H1 (cell line): ENCODE measurements at regions not wholly inside any gene's neighbourhood (a gene's known extent, or its start where the extent isn't known, plus 50 kb on each side); places are given as distances from the start of the nearest gene placed in this dataset.

Experiments used
- CTCF ChIA-PET: fragments of 300-600 bp; sonication (Branson Sonifier 250); formaldehyde crosslinking; loops from one replicate; lab custom pipeline; 2021; ENCODE audit not compliant: partially characterized antibody; lab: Charles Lee
- POLR2A ChIA-PET: fragments of 300-600 bp; sonication (Branson Sonifier 250); formaldehyde crosslinking; loops from one replicate; lab custom pipeline; 2021; ENCODE audit warnings: inconsistent platforms; ENCODE audit not compliant: partially characterized antibody; lab: Charles Lee
- DNase-seq, 2 experiments: peaks; one replicate each; pipeline versions ENCODE4 v3.0.0 to v3.0.0-alpha.2; 2010 to 2022; ENCODE audit warnings: low spot score in 2 of 2, low read depth in 1 of 2, mixed read lengths in 1 of 2
- FAIRE-seq: peaks from 2 replicates; lab custom pipeline; 2011; peaks lifted over from hg19 to GRCh38; lab: Jason Lieb, UNC
- H2AFZ ChIP-seq: 2 replicates; pipeline ENCODE4 v1.8.1; 2012; ENCODE audit warnings: low read length, inconsistent platforms
- H2AK5ac ChIP-seq: 2 replicates; pipeline ENCODE4 v1.6.1; 2013; ENCODE audit warnings: low read depth, low read length
- H2BK120ac ChIP-seq: replicated peaks from 2 replicates; pipeline ENCODE3; 2013; ENCODE audit warnings: low read depth, low read length, inconsistent platforms
- H2BK12ac ChIP-seq: 2 replicates; pipeline ENCODE4 v1.6.1; 2013; ENCODE audit warnings: low read depth, low read length
- H2BK15ac ChIP-seq: 2 replicates; pipeline ENCODE4 v1.6.1; 2013; ENCODE audit warnings: low read length
- H2BK20ac ChIP-seq: 2 replicates; pipeline ENCODE4 v1.6.1; 2013; ENCODE audit warnings: low read length
- H2BK5ac ChIP-seq: 2 replicates; pipeline ENCODE4 v1.6.1; 2013; ENCODE audit warnings: low read depth, low read length
- H3K14ac ChIP-seq: 2 replicates; pipeline ENCODE4 v1.6.1; 2013; ENCODE audit warnings: inconsistent platforms; ENCODE audit not compliant: insufficient read length
- H3K18ac ChIP-seq: 2 replicates; pipeline ENCODE4 v1.6.1; 2013; ENCODE audit warnings: low read length; ENCODE audit errors: extremely low read depth
- H3K23ac ChIP-seq: 2 replicates; pipeline ENCODE4 v1.6.1; 2013; ENCODE audit warnings: inconsistent platforms; ENCODE audit not compliant: insufficient read length
- H3K23me2 ChIP-seq: 2 replicates; pipeline ENCODE4 v1.6.1; 2013; ENCODE audit warnings: low read depth, low read length
- H3K27ac ChIP-seq: 2 replicates; pipeline ENCODE4 v1.6.1; 2011; ENCODE audit warnings: low read depth, low read length, inconsistent platforms
- H3K27me3 ChIP-seq, 4 experiments: replicated peaks in 1 of 4; 1 replicate in 1 of 4; 2 replicates in 3 of 4; pipeline versions ENCODE4 v1.6.1 to v1.8.1; 2011 to 2013; ENCODE audit warnings: low read length in 3 of 4, mild to moderate bottlenecking in 3 of 4, inconsistent platforms in 2 of 4, mixed read lengths in 2 of 4, moderate library complexity in 1 of 4; ENCODE audit not compliant: control insufficient read depth in 3 of 4, insufficient read depth in 3 of 4; ENCODE audit errors: extremely low read depth in 1 of 4
- H3K36me3 ChIP-seq, 4 experiments: 2 replicates each; pipeline versions ENCODE4 v1.6.1 to v1.8.1; 2011 to 2013; ENCODE audit warnings: mild to moderate bottlenecking in 4 of 4, low read length in 3 of 4, moderate library complexity in 2 of 4, control low read depth in 1 of 4, inconsistent platforms in 1 of 4; ENCODE audit not compliant: insufficient read depth in 4 of 4, control insufficient read depth in 2 of 4
- H3K4ac ChIP-seq: replicated peaks from 2 replicates; pipeline ENCODE3; 2013; ENCODE audit warnings: low read length, low read depth, mixed read lengths, inconsistent platforms; ENCODE audit not compliant: insufficient read length
- H3K4me1 ChIP-seq, 4 experiments: replicated peaks in 1 of 4; 1 replicate in 1 of 4; 2 replicates in 3 of 4; pipeline versions ENCODE4 v1.6.1 to v1.8.1; 2011 to 2013; ENCODE audit warnings: low read length in 3 of 4, inconsistent platforms in 2 of 4, mixed read lengths in 1 of 4; ENCODE audit not compliant: insufficient read depth in 4 of 4, control insufficient read depth in 3 of 4
- H3K4me2 ChIP-seq, 2 experiments: 2 replicates each; pipeline versions ENCODE4 v1.6.1 to v1.8.1; 2011 to 2013; ENCODE audit warnings: low read depth in 2 of 2, low read length in 2 of 2, control low read depth in 1 of 2, inconsistent platforms in 1 of 2, mild to moderate bottlenecking in 1 of 2; ENCODE audit not compliant: insufficient read depth in 1 of 2
- H3K4me3 ChIP-seq, 4 experiments: fragments of 200-600, 300-600 bp in 1 of 4; sonication (generic), shearing (Covaris generic), sonication (Bioruptor Twin) in 1 of 4; 2 replicates each; pipeline versions ENCODE4 v1.5.1 to v1.8.1; 2011 to 2016; ENCODE audit warnings: low read length in 4 of 4, low read depth in 3 of 4, control low read depth in 2 of 4, inconsistent platforms in 2 of 4, mild to moderate bottlenecking in 2 of 4, mixed read lengths in 1 of 4, moderate library complexity in 1 of 4; ENCODE audit not compliant: insufficient read depth in 2 of 4; ENCODE audit errors: extremely low read depth in 1 of 4
- H3K56ac ChIP-seq: replicated peaks from 2 replicates; pipeline ENCODE3; 2013; ENCODE audit warnings: low read depth, mild to moderate bottlenecking, mixed read lengths, low read length, inconsistent platforms; ENCODE audit not compliant: insufficient read length
- H3K79me1 ChIP-seq: 2 replicates; pipeline ENCODE4 v1.6.1; 2013; ENCODE audit warnings: low read depth, low read length, control low read depth
- H3K79me2 ChIP-seq, 2 experiments: 2 replicates each; pipeline versions ENCODE4 v1.6.1 to v1.8.1; 2012 to 2013; ENCODE audit warnings: low read length in 2 of 2, mild to moderate bottlenecking in 2 of 2, inconsistent platforms in 1 of 2; ENCODE audit not compliant: insufficient read depth in 2 of 2, control insufficient read depth in 1 of 2
- H3K9ac ChIP-seq, 4 experiments: replicated peaks in 1 of 4; 1 replicate in 1 of 4; 2 replicates in 3 of 4; pipeline versions ENCODE4 v1.6.1 to v1.8.1; 2011 to 2013; ENCODE audit warnings: low read depth in 3 of 4, low read length in 3 of 4, control low read depth in 2 of 4, mild to moderate bottlenecking in 2 of 4, moderate library complexity in 2 of 4, inconsistent platforms in 1 of 4; ENCODE audit errors: extremely low read depth in 1 of 4
- H3K9me3 ChIP-seq, 2 experiments: 2 replicates each; pipeline versions ENCODE4 v1.6.1 to v1.8.1; 2012 to 2013; ENCODE audit warnings: mild to moderate bottlenecking in 2 of 2, moderate library complexity in 2 of 2, control low read depth in 1 of 2, inconsistent platforms in 1 of 2, low read depth in 1 of 2, low read length in 1 of 2, mixed read lengths in 1 of 2; ENCODE audit not compliant: insufficient read depth in 2 of 2
- H4K20me1 ChIP-seq, 2 experiments: replicated peaks in 1 of 2; 2 replicates each; pipeline versions ENCODE3 to v1.8.1; 2011 to 2013; ENCODE audit warnings: inconsistent platforms in 2 of 2, low read length in 2 of 2, mild to moderate bottlenecking in 1 of 2; ENCODE audit not compliant: insufficient read depth in 2 of 2, control insufficient read depth in 1 of 2
- H4K5ac ChIP-seq: 2 replicates; pipeline ENCODE4 v1.6.1; 2013; ENCODE audit warnings: low read length, low read depth, mixed read lengths, inconsistent platforms; ENCODE audit not compliant: insufficient read length
- H4K8ac ChIP-seq: 2 replicates; pipeline ENCODE4 v1.8.0; 2013; ENCODE audit warnings: mild to moderate bottlenecking, moderate library complexity, low read length, inconsistent platforms; ENCODE audit not compliant: insufficient read depth; ENCODE audit errors: extremely low read depth
- H4K91ac ChIP-seq: replicated peaks from 2 replicates; pipeline ENCODE3; 2013; ENCODE audit warnings: low read length, mixed read lengths, inconsistent platforms; ENCODE audit not compliant: insufficient read length
- BCL11A ChIP-seq, 2 experiments: IDR thresholded peaks; one replicate each; pipeline ENCODE4 v1.6.1; 2011; ENCODE audit warnings: low read depth in 2 of 2, low read length in 2 of 2, mild to moderate bottlenecking in 2 of 2
- CTBP2 ChIP-seq: IDR thresholded peaks from 2 replicates; pipeline ENCODE4 v1.7.0; 2011; ENCODE audit warnings: borderline replicate concordance, mild to moderate bottlenecking, moderate library complexity, mixed read lengths, low read length; ENCODE audit not compliant: insufficient read depth, insufficient read length
- EP300 ChIP-seq, 2 experiments: IDR thresholded peaks; 1 replicate in 1 of 2; 2 replicates in 1 of 2; pipeline ENCODE4 v1.6.1; 2011 to 2012; ENCODE audit warnings: low read depth in 2 of 2, low read length in 2 of 2, mild to moderate bottlenecking in 2 of 2, borderline replicate concordance in 1 of 2, inconsistent platforms in 1 of 2, moderate library complexity in 1 of 2
- EZH2 ChIP-seq: fragments of 200-600 bp; sonication (generic); IDR thresholded peaks from 2 replicates; pipeline ENCODE4 v1.7.1; 2012; ENCODE audit warnings: low read depth, mild to moderate bottlenecking, moderate library complexity, low read length, inconsistent platforms; ENCODE audit not compliant: severe bottlenecking
- FOSL1 ChIP-seq: IDR thresholded peaks from 2 replicates; pipeline ENCODE4 v1.6.1; 2011; ENCODE audit warnings: mild to moderate bottlenecking, low read depth, low read length, moderate library complexity; ENCODE audit not compliant: insufficient read depth
- JUN ChIP-seq: IDR thresholded peaks from 2 replicates; pipeline ENCODE4 v1.6.1; 2011; ENCODE audit warnings: low read depth, mild to moderate bottlenecking, improper control_type of control experiment, low read length
- SAP30 ChIP-seq: fragments of 300-600 bp; sonication (generic); IDR thresholded peaks from 2 replicates; pipeline ENCODE4 v1.7.1; 2012; ENCODE audit warnings: low read length, moderate library complexity, mild to moderate bottlenecking, inconsistent platforms; ENCODE audit not compliant: insufficient read depth, insufficient replicate concordance
- TBP ChIP-seq: IDR thresholded peaks from 2 replicates; pipeline ENCODE4 v1.6.1; 2011; ENCODE audit warnings: low read depth, low read length, improper control_type of control experiment
- TEAD4 ChIP-seq: IDR thresholded peaks from 2 replicates; pipeline ENCODE4 v1.6.1; 2012; ENCODE audit warnings: low read depth, low read length, inconsistent platforms, mixed read lengths
- WGBS, 2 experiments: shearing (Covaris generic) in 1 of 2; methylation state at CpG; one replicate each; pipeline versions ENCODE4 v1.1.6 to v1.1.7; 2013 to 2015; ENCODE audit warnings: low lambda C conversion rate in 2 of 2, mixed read lengths in 2 of 2, inconsistent platforms in 1 of 2, low coverage in 1 of 2, missing lambda C conversion rate in 1 of 2; ENCODE audit not compliant: insufficient replicate concordance in 2 of 2, insufficient coverage in 1 of 2, insufficient read length in 1 of 2; ENCODE audit errors: extremely low coverage in 1 of 2, missing lambda C conversion rate in 1 of 2; 5-methylcytosine and 5-hydroxymethylcytosine counted together
- TF ChIP-seq, protein P1 (sequence below): IDR thresholded peaks from 2 replicates; pipeline ENCODE4 v1.6.1; 2012; ENCODE audit warnings: inconsistent platforms

DNA sequence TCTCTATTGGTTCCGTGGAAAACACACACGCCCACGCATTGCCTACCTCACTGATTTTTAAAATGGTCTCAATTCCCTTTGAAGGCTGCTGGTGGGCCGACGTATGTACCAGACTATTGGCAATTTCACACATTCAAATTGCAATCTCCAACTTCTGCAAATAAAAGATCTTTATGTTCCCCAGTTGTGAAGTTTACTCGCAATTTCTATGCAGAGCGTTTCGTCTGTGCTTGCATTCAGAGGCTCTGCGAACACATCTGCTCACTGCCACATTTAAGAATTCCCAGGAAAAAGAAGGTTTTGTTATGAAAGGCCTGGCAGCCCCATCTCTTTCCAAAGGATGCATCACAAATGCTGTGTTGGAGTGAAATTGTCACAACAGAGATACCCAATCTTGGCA, 288.0 kb upstream of the KAZN start:
- no peak overlapping the region for H4K91ac ChIP-seq
- ChIA-PET CTCF (no interaction called here), POLR2A (no interaction called here)
- TF ChIP-seq SAP30: no peak
- no peak for TF ChIP-seq CTBP2
- TF ChIP-seq FOSL1: no peak
- TF ChIP-seq, protein P1, sequence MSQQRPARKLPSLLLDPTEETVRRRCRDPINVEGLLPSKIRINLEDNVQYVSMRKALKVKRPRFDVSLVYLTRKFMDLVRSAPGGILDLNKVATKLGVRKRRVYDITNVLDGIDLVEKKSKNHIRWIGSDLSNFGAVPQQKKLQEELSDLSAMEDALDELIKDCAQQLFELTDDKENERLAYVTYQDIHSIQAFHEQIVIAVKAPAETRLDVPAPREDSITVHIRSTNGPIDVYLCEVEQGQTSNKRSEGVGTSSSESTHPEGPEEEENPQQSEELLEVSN: no peak
- no peak for TF ChIP-seq EZH2
- no peak for TF ChIP-seq EP300 (IDR thresholded peaks at IDR 0.05; ENCODE audit: borderline replicate concordance in 1 of 2, low read depth in 2 of 2, low read length in 2 of 2)
- no peak for TF ChIP-seq TBP
- no peak for TF ChIP-seq TEAD4
- no peak for TF ChIP-seq BCL11A (IDR thresholded peaks at IDR 0.05; ENCODE audit: low read depth in 2 of 2, low read length in 2 of 2)
- TF ChIP-seq JUN: no peak
- H2BK15ac ChIP-seq: no peak overlapping the region
- no peak overlapping the region for H3K14ac ChIP-seq
- no peak overlapping the region for H2BK12ac ChIP-seq
- H3K27me3 ChIP-seq: no peaks in the 10 kb centered on the region
- no peak overlapping the region for H3K9ac ChIP-seq
- H4K5ac ChIP-seq: no peak overlapping the region
- H3K4me2 ChIP-seq: no peak overlapping the region
- no peaks in the 10 kb centered on the region for H3K9me3 ChIP-seq
- no peak overlapping the region for H3K4ac ChIP-seq
- H2AFZ ChIP-seq: no peak overlapping the region
- H4K8ac ChIP-seq: no peak overlapping the region
- no peak overlapping the region for H2AK5ac ChIP-seq
- H3K56ac ChIP-seq: no peak overlapping the region
- H2BK120ac ChIP-seq: no peak overlapping the region
- no peaks in the 10 kb centered on the region for H4K20me1 ChIP-seq
- no peaks in the 10 kb centered on the region for H3K79me2 ChIP-seq
- no peaks in the 10 kb centered on the region; the same call in 1 of the 2 replicates for H3K23me2 ChIP-seq
- 91% methylated on average over 9 of the region's 9 CpGs; no CpG with 5 or more reads in 1 of the 2 experiments for WGBS, 2 experiments
- FAIRE-seq (no peak), DNase-seq (no peak)
- no peak overlapping the region for H3K18ac ChIP-seq
- H2BK5ac ChIP-seq: no peak overlapping the region
- no peaks in the 10 kb centered on the region for H3K36me3 ChIP-seq
- H3K27ac ChIP-seq: no peak overlapping the region
- no peaks in the 10 kb centered on the region for H3K79me1 ChIP-seq
- H3K4me3 ChIP-seq: no peak overlapping the region
- no peak overlapping the region for H2BK20ac ChIP-seq
- H3K23ac ChIP-seq: no peak overlapping the region
- no peaks in the 10 kb centered on the region for H3K4me1 ChIP-seq
